Right ventricle myocardium superior (tissue), 1 donor: ENCODE measurements at regions not wholly inside any gene's neighbourhood (a gene's known extent, or its start where the extent isn't known, plus 50 kb on each side); places are given as distances from the start of the nearest gene placed in this dataset.
A peak's percentile ranks its signal among the peaks of the same experiment; 100 is the strongest.
"Not testable (repeated sequence)": the region's sequence is repeated elsewhere in the genome, so short reads cannot be mapped to it uniquely, and the experiment has no call there.

Source experiments
- ATAC-seq: fragments of 200-7000 bp; cut with Tn5 transposase; one replicate; pipeline ENCODE4 v1.9.1; 2020; ENCODE audit warnings: mild to moderate bottlenecking; ENCODE audit not compliant: poor library complexity
- DNase-seq: peaks from one replicate; pipeline ENCODE4 v3.0.0-alpha.2; 2020
- intact Hi-C: fragments of 100-400 bp; cut with DNase I; formaldehyde crosslinking; loops from one replicate; pipeline ENCODE4 v1.11.2; 2022
- donor health status: DM: no; HTN: yes; CAD: no; lungs with severe emphysema.

DNA sequence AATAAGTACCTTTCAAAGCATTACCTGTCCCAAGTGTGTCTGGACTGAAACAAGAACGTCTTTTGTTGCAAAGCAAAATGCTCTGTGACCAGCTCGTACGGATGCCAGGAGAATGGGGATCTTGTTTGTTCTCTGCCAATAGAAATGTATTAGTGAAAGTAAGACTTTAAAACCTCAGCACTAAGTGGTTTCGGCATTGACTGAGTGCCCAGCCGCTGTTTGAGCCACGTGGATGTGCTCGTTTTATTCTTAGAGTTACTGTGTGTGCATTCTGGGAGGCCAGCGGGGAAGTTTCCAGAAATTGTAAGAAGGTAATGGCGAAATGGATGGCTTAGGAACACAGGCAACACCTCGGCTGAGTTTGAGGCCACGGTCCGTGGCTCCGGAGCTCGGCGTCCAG lies 117.1 kb upstream of the USP29 start:
- DNase-seq (no peak), ATAC-seq (no peak)
- intact Hi-C loops = no loop called here

DNA sequence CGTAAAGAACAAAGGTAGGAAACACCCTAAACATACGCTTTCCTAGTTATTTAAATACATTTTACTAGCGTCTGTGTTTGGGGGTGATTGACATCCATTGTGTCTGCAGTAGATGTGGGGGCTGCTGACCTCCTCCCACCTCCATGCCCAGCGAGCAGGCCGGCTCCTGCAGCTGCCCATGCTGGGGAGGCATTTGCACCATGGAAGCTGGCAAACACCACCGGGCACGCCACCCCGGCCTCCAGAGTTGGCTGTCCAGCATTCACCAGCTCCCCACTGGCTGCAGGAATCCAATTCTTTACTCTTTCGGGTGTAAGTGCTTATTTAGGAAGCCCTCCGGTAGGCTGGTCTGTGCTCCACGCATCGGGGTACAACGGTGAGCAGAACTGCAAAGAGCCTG lies 115.4 kb upstream of the USP29 start:
- intact Hi-C loops = no loop called here
- ATAC-seq (no peak), DNase-seq (no peak)

DNA sequence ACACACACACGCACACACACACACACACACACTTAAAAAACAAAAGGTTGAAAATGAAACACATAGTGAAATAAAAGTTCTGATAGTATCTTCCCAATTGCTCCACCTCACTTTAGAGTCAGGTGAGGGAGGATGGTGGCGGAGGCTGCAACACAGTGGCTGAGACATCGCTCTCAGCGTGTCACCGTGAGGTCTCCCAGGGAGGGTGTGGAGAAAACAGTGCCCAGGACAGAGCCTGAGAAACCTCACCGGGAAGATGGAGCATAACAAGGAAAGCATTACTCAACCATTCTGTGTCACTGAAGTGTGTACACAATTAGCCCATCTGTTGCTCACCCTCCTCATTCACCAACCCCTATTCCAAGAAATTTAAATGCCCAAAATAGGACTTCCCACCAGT lies 111.4 kb upstream of the USP29 start:
- DNase-seq = no peak
- no peak for ATAC-seq
- intact Hi-C loops = no loop called here

DNA sequence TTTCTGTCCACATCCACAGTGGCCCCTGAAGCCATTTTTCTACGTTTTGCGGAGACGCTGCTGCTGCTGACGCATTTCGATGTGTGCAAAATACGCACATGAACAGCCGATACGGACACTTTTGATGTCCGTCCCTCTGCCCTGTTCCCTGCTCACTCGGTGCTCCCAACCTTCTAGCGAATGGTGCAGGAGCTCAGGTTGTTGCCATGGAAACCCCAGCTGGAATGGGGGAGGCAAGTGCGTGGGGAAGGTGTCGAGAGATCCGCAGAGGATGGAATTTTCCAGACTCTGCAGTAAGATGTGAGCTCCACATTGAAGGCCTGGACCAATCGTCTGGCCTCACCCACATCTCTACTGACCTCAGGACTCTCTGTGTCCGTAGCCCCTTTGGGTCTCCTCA lies 109.2 kb upstream of the USP29 start:
- no peak for DNase-seq

DNA sequence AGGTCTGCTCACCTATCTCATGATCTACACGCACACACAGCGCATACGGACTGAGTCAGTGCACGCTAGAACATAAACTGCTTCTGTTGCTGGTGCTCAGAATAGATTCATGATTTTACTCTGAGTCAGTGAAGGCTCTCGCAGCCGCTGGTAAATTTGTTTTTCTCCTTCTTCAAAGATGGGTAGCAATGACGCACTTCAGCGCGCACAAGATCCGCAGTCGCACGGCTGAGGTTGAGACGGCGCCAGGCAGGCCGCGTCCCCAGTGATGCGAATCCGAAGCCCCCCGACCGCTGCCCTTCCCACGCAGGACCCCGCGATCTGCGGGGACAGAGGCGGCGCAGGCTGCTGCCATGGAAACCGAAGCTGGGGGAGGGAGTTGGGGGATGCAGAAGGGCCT lies 103.7 kb upstream of the USP29 start:
- ATAC-seq = no peak

More for the DNA sequence above, 109.2 kb upstream of the USP29 start:
- no peak for ATAC-seq
- intact Hi-C loops = no loop called here

DNA sequence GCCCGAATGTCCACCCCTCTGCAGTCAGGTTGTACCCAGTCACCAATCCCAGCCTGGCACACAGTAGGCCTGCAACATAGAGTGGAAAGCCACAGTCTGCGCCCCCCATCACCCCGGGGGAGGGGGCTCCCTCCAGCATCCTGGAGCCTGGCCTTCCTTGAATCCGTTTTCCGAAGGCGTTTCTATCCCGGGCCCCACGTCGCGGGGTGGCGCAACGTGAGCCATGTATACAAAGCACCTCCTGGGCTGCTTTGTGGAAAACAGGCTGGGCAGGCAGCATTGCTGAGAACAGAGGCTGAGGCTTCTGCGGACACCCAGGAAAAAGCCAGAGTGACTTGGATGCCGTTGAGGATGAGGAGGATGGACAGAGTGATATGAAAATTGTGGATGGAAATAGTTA lies 103.3 kb upstream of the USP29 start:
- intact Hi-C loops = no loop called here
- DNase-seq (no peak), ATAC-seq (no peak)

More for the DNA sequence above, 103.7 kb upstream of the USP29 start:
- intact Hi-C loops = no loop called here
- no peak for DNase-seq

DNA sequence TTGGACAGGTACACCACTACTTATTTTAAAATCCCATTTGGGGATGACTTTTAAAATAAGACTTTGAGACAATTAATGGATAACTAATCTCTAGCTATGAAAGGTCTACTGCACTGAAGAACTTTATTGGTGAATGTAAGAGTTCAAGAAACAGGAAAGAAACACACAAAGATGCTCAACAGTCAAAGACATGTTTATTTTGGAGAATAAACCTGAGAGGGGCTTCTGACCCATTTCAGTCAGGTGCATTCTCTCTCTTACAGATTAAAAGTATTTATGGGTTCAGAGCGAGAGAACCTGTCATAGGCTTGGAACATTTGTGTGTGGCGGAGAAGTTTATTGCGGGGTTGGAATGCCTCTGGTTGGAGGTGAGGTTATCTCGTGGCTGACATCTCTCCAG lies 94.3 kb upstream of the USP29 start:
- ATAC-seq = no peak
- intact Hi-C loops = no loop called here
- no peak for DNase-seq

DNA sequence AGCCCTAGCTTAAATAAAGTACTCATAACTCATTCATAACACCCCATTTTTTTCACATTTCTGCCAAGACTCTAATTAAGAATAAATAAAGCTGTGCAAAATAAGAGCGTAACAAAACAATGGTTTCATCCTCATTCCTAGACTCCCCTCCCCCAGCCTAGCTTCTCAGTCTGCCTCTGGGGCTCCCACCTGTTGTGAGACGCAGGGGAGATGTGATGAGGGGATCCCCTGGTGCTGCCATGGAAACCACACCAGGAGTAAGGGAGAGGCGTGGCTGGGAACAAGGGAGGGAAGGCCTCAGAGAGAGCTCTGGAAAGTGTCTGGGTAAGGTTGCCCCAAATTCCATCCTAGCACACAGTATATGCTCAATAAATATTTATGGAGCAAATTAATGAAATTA lies 93.3 kb upstream of the USP29 start:
- ATAC-seq = no peak
- DNase-seq = no peak
- intact Hi-C loops = no loop called here

DNA sequence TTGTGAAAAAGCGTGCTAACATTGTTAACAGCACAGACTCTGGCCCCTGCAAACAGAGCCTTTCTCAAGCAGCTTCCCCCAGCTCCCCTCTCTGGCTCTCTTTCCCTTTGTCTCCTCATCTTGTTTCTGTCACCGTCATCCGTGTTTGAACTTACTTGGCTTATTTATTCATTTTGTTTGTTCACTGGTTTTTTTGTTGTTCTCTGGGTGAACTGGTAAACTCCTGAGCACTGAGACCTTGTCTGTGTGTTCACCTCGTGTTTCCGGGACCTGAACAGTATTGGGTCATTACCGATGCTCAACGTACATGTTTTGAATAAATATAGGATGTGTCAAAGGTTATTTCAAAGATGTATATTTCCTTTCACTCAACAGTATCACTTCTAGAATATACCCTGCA lies 92.4 kb upstream of the USP29 start:
- no peak for ATAC-seq
- intact Hi-C loops = no loop called here
- no peak for DNase-seq

DNA sequence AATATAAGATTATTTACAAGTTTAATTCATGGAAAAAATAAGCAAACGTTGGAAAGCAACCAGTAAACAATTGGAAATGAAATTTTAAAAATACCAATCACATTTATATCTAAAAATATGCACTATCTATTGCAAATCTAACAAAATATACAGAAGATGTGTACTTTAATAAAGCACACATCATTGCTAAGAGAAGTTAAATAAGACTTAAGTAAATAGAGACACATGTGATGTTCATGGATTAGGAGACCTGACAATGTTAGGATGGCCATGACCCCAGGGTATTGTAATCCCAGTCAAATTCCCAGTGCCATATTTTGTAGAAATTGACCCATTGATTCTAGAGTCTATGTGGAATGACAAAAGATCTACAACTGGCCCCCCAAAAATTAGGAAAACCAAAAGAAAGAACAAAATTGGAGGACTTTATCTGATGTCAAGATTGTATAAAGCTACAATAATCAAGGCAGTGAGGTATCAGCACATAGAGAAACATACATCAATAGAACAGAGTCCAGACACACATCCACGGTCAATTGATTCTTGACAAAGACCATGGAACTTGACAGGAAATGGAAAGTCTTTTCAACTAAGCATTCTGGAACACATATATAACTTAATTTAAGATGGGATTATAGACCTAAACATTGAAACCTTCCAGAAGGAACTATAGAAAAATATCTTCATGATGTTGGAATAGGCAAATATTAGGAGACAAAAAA lies 90.8 kb upstream of the USP29 start:
- DNase-seq (no peak), ATAC-seq (no peak)
- intact Hi-C loops = no loop called here

DNA sequence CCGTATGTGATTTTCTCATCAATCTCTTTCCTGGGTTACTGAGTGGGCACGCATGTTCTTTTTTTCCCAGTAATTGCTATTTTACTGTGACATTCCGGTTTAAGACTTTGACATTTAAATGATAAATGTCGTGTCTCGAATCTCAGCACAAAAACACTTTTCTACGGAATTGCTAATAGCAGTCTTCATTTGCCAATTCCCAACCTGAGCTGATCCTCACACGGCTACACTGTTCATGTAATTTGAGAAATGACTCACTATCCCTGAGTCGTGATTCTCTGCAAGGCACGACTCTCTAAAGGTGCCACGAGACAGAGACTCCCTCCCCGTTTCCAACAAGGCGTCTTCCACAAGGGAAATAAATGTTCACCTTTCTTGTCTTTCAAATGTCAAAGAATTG lies 88.7 kb upstream of the USP29 start:
- DNase-seq (no peak), ATAC-seq (no peak)
- intact Hi-C loops = no loop called here

DNA sequence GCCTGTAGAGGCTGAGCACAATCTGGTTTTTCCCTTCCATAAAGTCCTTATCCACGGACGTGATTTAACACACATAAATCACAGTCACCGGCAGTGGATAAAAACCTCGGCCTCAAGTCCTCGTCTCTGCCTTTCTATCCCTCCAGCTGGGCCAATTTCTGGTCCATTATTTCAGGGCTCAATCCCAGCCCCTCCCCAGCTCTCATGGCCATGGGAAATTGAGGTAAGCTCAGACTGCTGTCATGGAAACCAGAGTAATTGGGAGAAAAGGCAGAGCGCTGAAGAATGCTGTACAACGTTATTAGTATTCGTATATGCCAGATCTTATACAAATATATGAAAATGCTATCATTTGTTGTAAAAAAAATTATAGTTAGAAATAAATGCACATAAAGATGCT lies 86.2 kb upstream of the USP29 start:
- ATAC-seq = no peak
- intact Hi-C loops = no loop called here
- no peak for DNase-seq

DNA sequence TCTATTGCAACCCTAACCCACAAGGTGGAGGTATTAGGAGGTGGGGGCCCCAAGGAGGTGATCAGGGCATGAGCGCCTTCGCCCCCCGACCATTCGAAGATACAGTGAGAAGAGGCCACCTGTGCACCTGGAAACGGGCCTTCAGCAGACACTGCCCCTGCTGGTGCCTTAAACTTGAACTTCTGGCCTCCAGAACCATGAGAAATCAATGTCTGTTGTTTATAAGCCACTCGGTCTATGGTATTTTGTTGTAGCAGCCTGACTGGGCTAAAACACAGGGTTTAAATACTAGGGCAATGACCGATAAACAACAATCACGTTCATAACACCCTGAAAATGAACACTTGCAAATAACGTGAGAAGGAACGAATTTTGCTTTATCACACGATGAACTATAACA lies 85.2 kb upstream of the USP29 start:
- intact Hi-C loops = no loop called here
- ATAC-seq (no peak), DNase-seq (no peak)

DNA sequence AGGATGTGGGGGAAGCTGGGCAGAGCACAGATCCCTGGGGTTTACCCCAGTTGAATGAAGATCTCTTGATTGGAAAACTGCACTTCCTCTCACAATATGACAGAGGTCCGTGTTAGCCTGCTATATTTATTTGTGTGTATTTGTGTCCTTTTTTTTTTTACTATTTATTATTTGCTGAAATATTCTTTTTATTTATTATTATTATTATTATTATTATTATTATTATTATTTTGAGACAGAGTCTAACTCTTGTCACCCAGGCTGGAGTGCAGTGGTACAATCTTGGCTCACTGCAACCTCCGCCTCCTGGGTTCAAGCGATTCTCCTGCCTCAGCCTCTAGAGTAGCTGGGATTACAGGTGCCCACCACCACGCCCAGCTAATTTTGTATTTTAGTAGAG lies 84.0 kb upstream of the USP29 start:
- intact Hi-C loops, ATAC-seq, DNase-seq: not testable (repeated sequence)

DNA sequence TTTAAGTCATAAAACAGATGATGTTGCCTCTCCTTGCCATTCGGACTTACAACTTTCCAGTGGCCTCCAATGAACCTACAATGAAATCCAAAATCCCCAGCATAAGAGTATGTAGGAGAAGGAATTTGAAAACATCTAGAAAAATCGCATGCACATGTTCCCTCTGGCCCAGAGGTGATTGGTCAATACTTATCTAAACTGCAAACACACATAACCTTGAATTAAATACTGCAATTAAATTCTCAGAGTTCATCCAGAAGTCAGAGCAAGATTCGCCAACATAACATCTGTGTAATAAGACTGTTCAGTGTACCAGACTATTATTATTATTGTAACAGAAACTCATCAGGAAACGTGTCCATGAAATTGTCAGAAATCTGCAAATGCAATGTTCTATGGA lies 82.2 kb upstream of the USP29 start:
- intact Hi-C loops = no loop called here
- no peak for ATAC-seq
- DNase-seq = no peak

DNA sequence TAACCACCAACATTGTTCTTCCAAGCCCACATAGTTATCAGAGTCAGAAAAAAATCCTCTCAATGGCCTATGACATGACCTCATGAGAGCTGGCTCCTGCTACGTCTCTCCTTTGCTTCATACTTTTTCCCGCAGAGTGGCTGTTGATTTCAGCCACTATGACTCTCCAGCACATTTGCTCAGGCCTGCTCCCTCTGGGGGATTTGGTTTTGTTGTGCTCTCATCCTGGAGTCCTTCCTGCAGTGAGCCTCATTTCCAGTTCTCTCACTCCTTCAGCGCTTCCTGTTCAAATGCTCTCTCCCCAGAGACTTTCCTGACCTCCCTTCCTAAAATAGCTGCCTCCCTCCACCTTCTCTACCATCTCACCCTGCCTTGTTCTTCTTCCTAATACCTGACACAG lies 72.0 kb upstream of the USP29 start:
- intact Hi-C loops = no loop called here
- peak; percentile 45 for ATAC-seq

DNA sequence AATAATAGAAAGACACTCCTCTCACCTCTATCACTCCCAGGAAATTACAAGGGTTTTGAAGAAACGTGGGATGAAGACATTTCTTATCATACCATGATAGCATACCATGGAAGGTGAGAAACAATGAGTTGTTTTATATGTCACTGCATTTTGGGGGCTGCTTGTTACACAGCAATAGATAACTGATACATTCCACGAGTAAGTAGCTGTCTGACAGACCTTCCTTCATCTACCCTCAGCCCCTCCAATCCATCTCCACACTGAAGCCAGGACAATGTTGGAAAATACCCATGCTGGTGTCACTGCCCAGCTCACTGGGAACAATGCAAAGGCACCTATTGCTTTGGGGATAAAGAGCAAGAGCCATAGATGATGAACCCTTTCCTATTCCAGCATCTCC lies 68.9 kb upstream of the USP29 start:
- no peak for DNase-seq
- ATAC-seq = no peak
- intact Hi-C loops = no loop called here

More for the DNA sequence above, 72.0 kb upstream of the USP29 start:
- no peak for DNase-seq

DNA sequence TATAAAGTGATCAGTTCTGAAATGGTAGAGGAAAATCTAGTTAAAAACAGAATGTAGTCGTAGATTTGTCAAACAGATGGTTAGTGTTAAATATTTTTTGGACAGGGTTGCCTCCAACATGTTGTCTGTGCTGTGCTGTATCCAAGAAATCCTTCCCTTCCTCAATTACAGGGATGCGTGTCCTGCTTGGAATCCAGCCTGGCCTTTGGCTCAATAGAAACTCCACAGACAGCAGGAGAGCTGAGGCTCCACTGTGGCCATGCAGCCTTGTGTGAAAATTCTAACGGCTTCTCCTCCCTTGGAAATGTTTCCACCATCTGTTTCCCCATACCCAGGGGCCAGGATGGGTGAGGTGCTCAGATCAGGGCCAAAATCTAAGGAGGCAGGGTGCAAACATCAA lies 67.7 kb upstream of the USP29 start:
- ATAC-seq (peak; percentile 86), DNase-seq (no peak)
- intact Hi-C loops = no loop called here

DNA sequence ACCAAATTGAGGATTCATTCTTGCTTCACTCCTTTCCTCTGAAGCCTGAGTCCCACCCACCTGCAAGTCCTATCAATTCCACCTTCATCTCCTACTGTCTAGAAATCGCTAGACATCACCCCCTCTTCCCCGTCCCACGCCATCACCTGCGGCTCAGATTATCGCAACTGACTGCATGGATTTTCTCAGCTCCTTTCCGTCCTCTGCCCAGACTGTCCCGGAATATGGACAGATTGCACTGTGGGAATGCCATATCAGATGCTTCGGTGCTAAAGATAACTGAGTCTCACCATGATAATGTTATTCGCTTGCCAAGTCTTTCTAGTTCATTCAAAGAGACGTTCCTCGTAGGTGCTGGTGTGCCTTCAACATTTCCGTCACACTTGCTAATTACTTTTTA lies 66.4 kb upstream of the USP29 start:
- DNase-seq (no peak), ATAC-seq (no peak)
- intact Hi-C loops = no loop called here

DNA sequence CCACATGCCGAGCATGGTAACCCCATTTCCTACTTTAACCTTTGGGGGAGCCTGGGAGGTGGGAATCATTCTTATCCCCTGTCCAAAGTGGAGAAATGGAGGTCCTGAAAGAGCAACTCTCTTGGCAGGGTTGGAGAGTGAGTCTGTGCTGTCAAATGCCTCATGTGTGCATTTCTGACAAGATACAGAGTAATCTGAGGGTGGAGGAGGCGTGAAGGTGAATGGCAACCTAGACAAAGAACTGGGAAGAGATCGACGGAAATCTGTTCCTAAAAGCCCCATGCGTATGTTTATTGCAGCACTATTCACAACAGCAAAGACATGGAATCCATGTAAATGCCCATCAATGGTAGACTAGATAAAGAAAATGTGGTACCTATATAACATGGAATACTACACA lies 63.8 kb upstream of the USP29 start:
- intact Hi-C loops = no loop called here
- no peak for ATAC-seq
- DNase-seq = no peak

DNA sequence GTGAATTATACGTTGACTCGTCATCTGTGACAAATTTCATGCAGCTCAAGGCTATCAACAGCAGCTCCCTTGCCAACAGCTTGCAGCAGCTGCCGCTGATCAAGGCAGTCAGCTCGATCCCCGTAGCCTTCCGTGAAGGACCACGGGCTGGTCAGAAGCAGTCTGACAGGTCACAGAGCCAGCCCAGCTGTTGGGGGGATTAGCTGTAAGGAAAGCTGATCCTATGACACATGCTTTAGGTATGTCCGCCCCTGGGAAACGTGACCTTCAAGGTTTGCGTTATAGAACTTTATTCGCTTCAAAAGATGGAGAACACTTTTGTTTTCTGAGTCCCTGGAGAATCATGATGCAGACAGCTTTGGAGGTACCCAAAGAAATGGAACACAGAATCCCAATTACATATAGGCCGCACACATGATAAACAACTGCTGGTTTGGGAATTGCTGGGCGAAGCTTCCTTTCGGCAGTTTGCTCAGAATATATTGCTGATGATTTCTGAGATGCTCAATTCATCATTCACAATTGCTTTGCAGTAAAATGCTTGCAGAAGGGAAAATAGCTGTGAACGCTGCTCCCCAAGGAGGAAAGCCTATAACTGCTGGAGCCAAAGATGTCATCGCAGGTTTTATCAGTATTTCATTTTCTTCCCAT lies 62.6 kb upstream of the USP29 start:
- peak; percentile 85 for ATAC-seq
- peak; percentile 76 for DNase-seq
- intact Hi-C loops = no loop called here
